ENCODE measurements at regions not wholly inside any gene's neighbourhood (a gene's known extent, or its start where the extent isn't known, plus 50 kb on each side); places are given as distances from the start of the nearest gene placed in this dataset.

GRCh38 chr9:3741729-3742128, 215.9 kb upstream of the RFX3 start:
- TF ChIP-seq REST (IDR thresholded peaks at IDR 0.05; ENCODE audit: insufficient read depth in 1 of 2, low read depth in 2 of 2, low read length in 1 of 2) (no peak), CTCF (IDR thresholded peaks at IDR 0.05) (no peak)
